GM23338 (cell line): ENCODE measurements at regions not wholly inside any gene's neighbourhood (a gene's known extent, or its start where the extent isn't known, plus 50 kb on each side); places are given as distances from the start of the nearest gene placed in this dataset.

Experiments
- ATAC-seq: fragments of 200-7000 bp; cut with Tn5 transposase; 3 replicates; pipeline ENCODE4 v1.9.1; 2020
- DNase-seq: peaks from one replicate; pipeline ENCODE4 v3.0.0-alpha.2; 2015; ENCODE audit warnings: low spot score
- H2AFZ ChIP-seq: fragments of 200-600 bp; sonication (generic); 2 replicates; pipeline ENCODE4 v1.8.0; 2016; ENCODE audit warnings: antibody characterized with exemption, mild to moderate bottlenecking, moderate library complexity
- H3F3A ChIP-seq: fragments of 200-600 bp; sonication (generic); replicated peaks from 2 replicates; pipeline ENCODE4 v1.8.0; 2017; ENCODE audit warnings: antibody characterized with exemption, mixed run types, low read depth
- H3K27ac ChIP-seq: fragments of 200-600 bp; sonication (generic); 2 replicates; pipeline ENCODE4 v1.6.1; 2016; ENCODE audit warnings: low read depth
- H3K27me3 ChIP-seq: fragments of 200-600 bp; sonication (generic); 2 replicates; pipeline ENCODE4 v1.8.0; 2016; ENCODE audit warnings: mild to moderate bottlenecking, mixed run types, moderate library complexity; ENCODE audit not compliant: insufficient read depth
- H3K36me3 ChIP-seq: fragments of 200-600 bp; sonication (generic); 2 replicates; pipeline ENCODE4 v1.8.0; 2016; ENCODE audit warnings: mild to moderate bottlenecking; ENCODE audit not compliant: insufficient read depth
- H3K4me1 ChIP-seq: fragments of 200-600 bp; sonication (generic); 2 replicates; pipeline ENCODE4 v1.8.0; 2016; ENCODE audit warnings: mild to moderate bottlenecking, moderate library complexity; ENCODE audit not compliant: insufficient read depth
- H3K4me2 ChIP-seq: fragments of 200-600 bp; sonication (generic); 2 replicates; pipeline ENCODE4 v1.7.1; 2017; ENCODE audit warnings: mixed run types
- H3K4me3 ChIP-seq: fragments of 200-600 bp; sonication (generic); 2 replicates; pipeline ENCODE4 v1.6.1; 2016; ENCODE audit warnings: mixed run types
- H3K79me2 ChIP-seq: fragments of 200-600 bp; sonication (generic); replicated peaks from 2 replicates; pipeline ENCODE4 v1.8.0; 2017; ENCODE audit warnings: mild to moderate bottlenecking; ENCODE audit not compliant: insufficient read depth
- H3K9me2 ChIP-seq: fragments of 200-600 bp; sonication (generic); 2 replicates; pipeline ENCODE4 v1.8.0; 2017; ENCODE audit not compliant: insufficient read depth
- H4K20me1 ChIP-seq: fragments of 200-600 bp; sonication (generic); replicated peaks from 2 replicates; pipeline ENCODE4 v1.8.0; 2017; ENCODE audit warnings: mild to moderate bottlenecking; ENCODE audit not compliant: insufficient read depth
- H3K27ac Mint-ChIP-seq: 2 replicates; pipeline ENCODE4 v1.8.0; 2020; ENCODE audit warnings: inconsistent platforms, mild to moderate bottlenecking, moderate library complexity, mixed read lengths
- H3K27me3 Mint-ChIP-seq: 3 replicates; pipeline ENCODE4 v1.8.0; 2022; ENCODE audit warnings: low read depth, mild to moderate bottlenecking, moderate library complexity, mixed read lengths, inconsistent platforms; ENCODE audit not compliant: insufficient read depth, poor library complexity
- H3K36me3 Mint-ChIP-seq: 3 replicates; pipeline ENCODE4 v1.8.0; 2021; ENCODE audit warnings: low read depth, mild to moderate bottlenecking, inconsistent platforms, moderate library complexity, mixed read lengths
- H3K4me1 Mint-ChIP-seq: 3 replicates; pipeline ENCODE4 v1.8.0; 2020; ENCODE audit warnings: mild to moderate bottlenecking, inconsistent platforms, mixed read lengths
- H3K4me3 Mint-ChIP-seq: 3 replicates; pipeline ENCODE4 v1.8.0; 2021; ENCODE audit warnings: moderate library complexity, mild to moderate bottlenecking, inconsistent platforms, mixed read lengths
- H3K9me3 Mint-ChIP-seq: 3 replicates; pipeline ENCODE4 v1.8.0; 2020; ENCODE audit warnings: moderate library complexity, mild to moderate bottlenecking, inconsistent platforms, mixed read lengths
- CREB1 ChIP-seq: fragments of 250-450 bp; sonication (Bioruptor Pico); IDR thresholded peaks from 2 replicates; pipeline ENCODE4 v1.5.0; 2020; ENCODE audit warnings: low read depth, mild to moderate bottlenecking, moderate library complexity
- EZH2 ChIP-seq: fragments of 200-600 bp; sonication (generic); IDR thresholded peaks from one replicate; pipeline ENCODE4 v1.8.0; 2017; ENCODE audit warnings: antibody characterized with exemption, mild to moderate bottlenecking, low read depth; ENCODE audit not compliant: unreplicated experiment
- EZH2phosphoT487 ChIP-seq: fragments of 200-600 bp; sonication (generic); IDR thresholded peaks from one replicate; pipeline ENCODE4 v1.8.1; 2018; ENCODE audit warnings: antibody characterized with exemption; ENCODE audit not compliant: unreplicated experiment
- JUNB ChIP-seq: IDR thresholded peaks from one replicate; pipeline ENCODE4 v1.6.1; 2016; ENCODE audit warnings: antibody characterized with exemption; ENCODE audit not compliant: unreplicated experiment
- NANOG ChIP-seq: IDR thresholded peaks from 2 replicates; pipeline ENCODE4 v1.6.1; 2016; ENCODE audit warnings: antibody characterized with exemption, borderline replicate concordance
- POLR2AphosphoS5 ChIP-seq: IDR thresholded peaks from 2 replicates; pipeline ENCODE4 v1.6.1; 2016; ENCODE audit warnings: antibody characterized with exemption, low read depth
- STAT1 ChIP-seq: IDR thresholded peaks from one replicate; pipeline ENCODE4 v1.6.1; 2016; ENCODE audit warnings: antibody characterized with exemption; ENCODE audit not compliant: unreplicated experiment
- ZNF114 ChIP-seq: fragments of 250-450 bp; sonication (Bioruptor Pico); IDR thresholded peaks from 2 replicates; pipeline ENCODE4 v1.5.0; 2020; ENCODE audit warnings: mild to moderate bottlenecking, moderate library complexity
- ZNF331 ChIP-seq: fragments of 250-450 bp; sonication (Bioruptor Pico); IDR thresholded peaks from 2 replicates; pipeline ENCODE4 v1.5.0; 2020; ENCODE audit warnings: low read depth, mild to moderate bottlenecking, moderate library complexity
- TF ChIP-seq, protein P1 (sequence below): fragments of 250-450 bp; sonication (Bioruptor Pico); IDR thresholded peaks from 2 replicates; pipeline ENCODE4 v1.5.0; 2020; ENCODE audit warnings: mild to moderate bottlenecking, moderate library complexity
- TF ChIP-seq, protein P2 (sequence below): IDR thresholded peaks from one replicate; pipeline ENCODE4 v1.6.1; 2018; ENCODE audit warnings: antibody characterized with exemption; ENCODE audit not compliant: unreplicated experiment
- TF ChIP-seq, protein P3 (sequence below): IDR thresholded peaks from 2 replicates; pipeline ENCODE4 v1.6.1; 2016; ENCODE audit warnings: antibody characterized with exemption
- TF ChIP-seq, protein P4 (sequence below), 2 experiments: fragments of 200-600 bp in 1 of 2; sonication (generic) in 1 of 2; conservative IDR thresholded peaks; 2 replicates each; pipeline versions ENCODE4 v1.5.1 to v1.6.1; 2016 to 2017; ENCODE audit warnings: antibody characterized with exemption in 2 of 2, low read depth in 2 of 2, mild to moderate bottlenecking in 2 of 2, moderate library complexity in 1 of 2

DNA sequence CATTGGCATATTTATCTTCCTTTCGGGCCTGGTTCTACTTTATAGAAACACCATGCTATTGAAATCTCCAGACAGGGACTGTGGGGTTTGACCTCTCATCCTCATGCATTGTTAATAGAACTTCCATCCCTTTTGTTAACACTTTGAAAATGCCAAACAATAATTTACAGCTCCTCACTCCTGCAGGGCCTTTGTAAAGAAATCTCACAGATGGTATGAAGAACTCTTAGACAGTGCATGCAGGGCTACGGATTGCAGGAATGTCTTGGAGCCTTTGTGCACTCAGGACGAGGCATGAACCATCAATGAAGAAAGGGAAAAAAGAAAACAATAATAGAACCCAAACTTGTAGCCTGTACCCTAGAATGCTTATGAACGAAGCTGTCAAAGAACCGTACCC is 92.8 kb upstream of the TMEM47 start:
- Histone ChIP-seq H3K9me2 (no peaks in the 10 kb centered on the region), H4K20me1 (no peaks in the 10 kb centered on the region), H3K4me2 (no peak overlapping the region), H3K27me3 (no peaks in the 10 kb centered on the region), H3K4me1 (no peaks in the 10 kb centered on the region), H3K4me3 (no peak overlapping the region), H2AFZ (no peak overlapping the region), H3K79me2 (no peaks in the 10 kb centered on the region), H3K36me3 (no peaks in the 10 kb centered on the region), H3K27ac (no peak overlapping the region), H3F3A (no peaks in the 10 kb centered on the region)
- Mint-ChIP-seq H3K27ac (no peak overlapping the region), H3K4me1 (no peaks in the 10 kb centered on the region), H3K9me3 (no peaks in the 10 kb centered on the region), H3K36me3 (no peaks in the 10 kb centered on the region), H3K27me3 (no peaks in the 10 kb centered on the region), H3K4me3 (no peak overlapping the region)
- no peak for TF ChIP-seq STAT1
- TF ChIP-seq NANOG: no peak
- no peak for TF ChIP-seq ZNF114 (CRISPR knock-in tag)
- no peak for TF ChIP-seq POLR2AphosphoS5
- TF ChIP-seq JUNB: no peak
- TF ChIP-seq EZH2phosphoT487: no peak
- TF ChIP-seq, protein P1, sequence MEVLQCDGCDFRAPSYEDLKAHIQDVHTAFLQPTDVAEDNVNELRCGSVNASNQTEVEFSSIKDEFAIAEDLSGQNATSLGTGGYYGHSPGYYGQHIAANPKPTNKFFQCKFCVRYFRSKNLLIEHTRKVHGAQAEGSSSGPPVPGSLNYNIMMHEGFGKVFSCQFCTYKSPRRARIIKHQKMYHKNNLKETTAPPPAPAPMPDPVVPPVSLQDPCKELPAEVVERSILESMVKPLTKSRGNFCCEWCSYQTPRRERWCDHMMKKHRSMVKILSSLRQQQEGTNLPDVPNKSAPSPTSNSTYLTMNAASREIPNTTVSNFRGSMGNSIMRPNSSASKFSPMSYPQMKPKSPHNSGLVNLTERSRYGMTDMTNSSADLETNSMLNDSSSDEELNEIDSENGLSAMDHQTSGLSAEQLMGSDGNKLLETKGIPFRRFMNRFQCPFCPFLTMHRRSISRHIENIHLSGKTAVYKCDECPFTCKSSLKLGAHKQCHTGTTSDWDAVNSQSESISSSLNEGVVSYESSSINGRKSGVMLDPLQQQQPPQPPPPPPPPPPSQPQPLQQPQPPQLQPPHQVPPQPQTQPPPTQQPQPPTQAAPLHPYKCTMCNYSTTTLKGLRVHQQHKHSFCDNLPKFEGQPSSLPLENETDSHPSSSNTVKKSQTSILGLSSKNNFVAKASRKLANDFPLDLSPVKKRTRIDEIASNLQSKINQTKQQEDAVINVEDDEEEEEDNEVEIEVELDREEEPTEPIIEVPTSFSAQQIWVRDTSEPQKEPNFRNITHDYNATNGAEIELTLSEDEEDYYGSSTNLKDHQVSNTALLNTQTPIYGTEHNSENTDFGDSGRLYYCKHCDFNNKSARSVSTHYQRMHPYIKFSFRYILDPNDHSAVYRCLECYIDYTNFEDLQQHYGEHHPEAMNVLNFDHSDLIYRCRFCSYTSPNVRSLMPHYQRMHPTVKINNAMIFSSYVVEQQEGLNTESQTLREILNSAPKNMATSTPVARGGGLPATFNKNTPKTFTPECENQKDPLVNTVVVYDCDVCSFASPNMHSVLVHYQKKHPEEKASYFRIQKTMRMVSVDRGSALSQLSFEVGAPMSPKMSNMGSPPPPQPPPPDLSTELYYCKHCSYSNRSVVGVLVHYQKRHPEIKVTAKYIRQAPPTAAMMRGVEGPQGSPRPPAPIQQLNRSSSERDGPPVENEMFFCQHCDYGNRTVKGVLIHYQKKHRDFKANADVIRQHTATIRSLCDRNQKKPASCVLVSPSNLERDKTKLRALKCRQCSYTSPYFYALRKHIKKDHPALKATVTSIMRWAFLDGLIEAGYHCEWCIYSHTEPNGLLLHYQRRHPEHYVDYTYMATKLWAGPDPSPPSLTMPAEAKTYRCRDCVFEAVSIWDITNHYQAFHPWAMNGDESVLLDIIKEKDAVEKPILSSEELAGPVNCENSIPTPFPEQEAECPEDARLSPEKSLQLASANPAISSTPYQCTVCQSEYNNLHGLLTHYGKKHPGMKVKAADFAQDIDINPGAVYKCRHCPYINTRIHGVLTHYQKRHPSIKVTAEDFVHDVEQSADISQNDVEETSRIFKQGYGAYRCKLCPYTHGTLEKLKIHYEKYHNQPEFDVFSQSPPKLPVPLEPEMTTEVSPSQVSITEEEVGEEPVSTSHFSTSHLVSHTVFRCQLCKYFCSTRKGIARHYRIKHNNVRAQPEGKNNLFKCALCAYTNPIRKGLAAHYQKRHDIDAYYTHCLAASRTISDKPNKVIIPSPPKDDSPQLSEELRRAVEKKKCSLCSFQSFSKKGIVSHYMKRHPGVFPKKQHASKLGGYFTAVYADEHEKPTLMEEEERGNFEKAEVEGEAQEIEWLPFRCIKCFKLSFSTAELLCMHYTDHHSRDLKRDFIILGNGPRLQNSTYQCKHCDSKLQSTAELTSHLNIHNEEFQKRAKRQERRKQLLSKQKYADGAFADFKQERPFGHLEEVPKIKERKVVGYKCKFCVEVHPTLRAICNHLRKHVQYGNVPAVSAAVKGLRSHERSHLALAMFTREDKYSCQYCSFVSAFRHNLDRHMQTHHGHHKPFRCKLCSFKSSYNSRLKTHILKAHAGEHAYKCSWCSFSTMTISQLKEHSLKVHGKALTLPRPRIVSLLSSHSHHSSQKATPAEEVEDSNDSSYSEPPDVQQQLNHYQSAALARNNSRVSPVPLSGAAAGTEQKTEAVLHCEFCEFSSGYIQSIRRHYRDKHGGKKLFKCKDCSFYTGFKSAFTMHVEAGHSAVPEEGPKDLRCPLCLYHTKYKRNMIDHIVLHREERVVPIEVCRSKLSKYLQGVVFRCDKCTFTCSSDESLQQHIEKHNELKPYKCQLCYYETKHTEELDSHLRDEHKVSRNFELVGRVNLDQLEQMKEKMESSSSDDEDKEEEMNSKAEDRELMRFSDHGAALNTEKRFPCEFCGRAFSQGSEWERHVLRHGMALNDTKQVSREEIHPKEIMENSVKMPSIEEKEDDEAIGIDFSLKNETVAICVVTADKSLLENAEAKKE (CRISPR knock-in tag): no peak
- TF ChIP-seq, protein P2, sequence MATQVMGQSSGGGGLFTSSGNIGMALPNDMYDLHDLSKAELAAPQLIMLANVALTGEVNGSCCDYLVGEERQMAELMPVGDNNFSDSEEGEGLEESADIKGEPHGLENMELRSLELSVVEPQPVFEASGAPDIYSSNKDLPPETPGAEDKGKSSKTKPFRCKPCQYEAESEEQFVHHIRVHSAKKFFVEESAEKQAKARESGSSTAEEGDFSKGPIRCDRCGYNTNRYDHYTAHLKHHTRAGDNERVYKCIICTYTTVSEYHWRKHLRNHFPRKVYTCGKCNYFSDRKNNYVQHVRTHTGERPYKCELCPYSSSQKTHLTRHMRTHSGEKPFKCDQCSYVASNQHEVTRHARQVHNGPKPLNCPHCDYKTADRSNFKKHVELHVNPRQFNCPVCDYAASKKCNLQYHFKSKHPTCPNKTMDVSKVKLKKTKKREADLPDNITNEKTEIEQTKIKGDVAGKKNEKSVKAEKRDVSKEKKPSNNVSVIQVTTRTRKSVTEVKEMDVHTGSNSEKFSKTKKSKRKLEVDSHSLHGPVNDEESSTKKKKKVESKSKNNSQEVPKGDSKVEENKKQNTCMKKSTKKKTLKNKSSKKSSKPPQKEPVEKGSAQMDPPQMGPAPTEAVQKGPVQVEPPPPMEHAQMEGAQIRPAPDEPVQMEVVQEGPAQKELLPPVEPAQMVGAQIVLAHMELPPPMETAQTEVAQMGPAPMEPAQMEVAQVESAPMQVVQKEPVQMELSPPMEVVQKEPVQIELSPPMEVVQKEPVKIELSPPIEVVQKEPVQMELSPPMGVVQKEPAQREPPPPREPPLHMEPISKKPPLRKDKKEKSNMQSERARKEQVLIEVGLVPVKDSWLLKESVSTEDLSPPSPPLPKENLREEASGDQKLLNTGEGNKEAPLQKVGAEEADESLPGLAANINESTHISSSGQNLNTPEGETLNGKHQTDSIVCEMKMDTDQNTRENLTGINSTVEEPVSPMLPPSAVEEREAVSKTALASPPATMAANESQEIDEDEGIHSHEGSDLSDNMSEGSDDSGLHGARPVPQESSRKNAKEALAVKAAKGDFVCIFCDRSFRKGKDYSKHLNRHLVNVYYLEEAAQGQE: no peak
- TF ChIP-seq, protein P3, sequence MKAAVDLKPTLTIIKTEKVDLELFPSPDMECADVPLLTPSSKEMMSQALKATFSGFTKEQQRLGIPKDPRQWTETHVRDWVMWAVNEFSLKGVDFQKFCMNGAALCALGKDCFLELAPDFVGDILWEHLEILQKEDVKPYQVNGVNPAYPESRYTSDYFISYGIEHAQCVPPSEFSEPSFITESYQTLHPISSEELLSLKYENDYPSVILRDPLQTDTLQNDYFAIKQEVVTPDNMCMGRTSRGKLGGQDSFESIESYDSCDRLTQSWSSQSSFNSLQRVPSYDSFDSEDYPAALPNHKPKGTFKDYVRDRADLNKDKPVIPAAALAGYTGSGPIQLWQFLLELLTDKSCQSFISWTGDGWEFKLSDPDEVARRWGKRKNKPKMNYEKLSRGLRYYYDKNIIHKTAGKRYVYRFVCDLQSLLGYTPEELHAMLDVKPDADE: no peak
- no peak for TF ChIP-seq CREB1 (CRISPR knock-in tag)
- TF ChIP-seq ZNF331: no peak
- TF ChIP-seq, protein P4, sequence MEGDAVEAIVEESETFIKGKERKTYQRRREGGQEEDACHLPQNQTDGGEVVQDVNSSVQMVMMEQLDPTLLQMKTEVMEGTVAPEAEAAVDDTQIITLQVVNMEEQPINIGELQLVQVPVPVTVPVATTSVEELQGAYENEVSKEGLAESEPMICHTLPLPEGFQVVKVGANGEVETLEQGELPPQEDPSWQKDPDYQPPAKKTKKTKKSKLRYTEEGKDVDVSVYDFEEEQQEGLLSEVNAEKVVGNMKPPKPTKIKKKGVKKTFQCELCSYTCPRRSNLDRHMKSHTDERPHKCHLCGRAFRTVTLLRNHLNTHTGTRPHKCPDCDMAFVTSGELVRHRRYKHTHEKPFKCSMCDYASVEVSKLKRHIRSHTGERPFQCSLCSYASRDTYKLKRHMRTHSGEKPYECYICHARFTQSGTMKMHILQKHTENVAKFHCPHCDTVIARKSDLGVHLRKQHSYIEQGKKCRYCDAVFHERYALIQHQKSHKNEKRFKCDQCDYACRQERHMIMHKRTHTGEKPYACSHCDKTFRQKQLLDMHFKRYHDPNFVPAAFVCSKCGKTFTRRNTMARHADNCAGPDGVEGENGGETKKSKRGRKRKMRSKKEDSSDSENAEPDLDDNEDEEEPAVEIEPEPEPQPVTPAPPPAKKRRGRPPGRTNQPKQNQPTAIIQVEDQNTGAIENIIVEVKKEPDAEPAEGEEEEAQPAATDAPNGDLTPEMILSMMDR (conservative IDR thresholded peaks at IDR 0.05; ENCODE audit: low read depth in 2 of 2): no peak
- no peak for TF ChIP-seq EZH2
- no peak for DNase-seq
- no peak for ATAC-seq
